HCT116 (cell line): ENCODE measurements at regions not wholly inside any gene's neighbourhood (a gene's known extent, or its start where the extent isn't known, plus 50 kb on each side); places are given as distances from the start of the nearest gene placed in this dataset.

Experiments used
- ATAC-seq: fragments of 200-7000 bp; cut with Tn5 transposase; 2 replicates; pipeline ENCODE4 v1.9.1; 2020; ENCODE audit warnings: mild to moderate bottlenecking, moderate library complexity
- BruUV-seq: library from RNA; stranded (reverse); fragments of 400-500 nt; replicated peaks from 2 replicates; lab custom pipeline; 2021; lab: Mats Ljungman, UMichigan
- CTCF ChIA-PET: fragments of 300-600 bp; sonication (Branson Sonifier 250); formaldehyde crosslinking; loops from one replicate; lab custom pipeline; 2021; ENCODE audit warnings: antibody characterized with exemption; lab: Charles Lee
- POLR2A ChIA-PET: fragments of 300-600, 350-600 bp; sonication (Branson Sonifier 250); formaldehyde crosslinking; loops from one replicate; lab custom pipeline; 2021; ENCODE audit warnings: antibody characterized with exemption; lab: Charles Lee
- RAD21 ChIA-PET, 2 experiments: fragments of 300-600 bp; sonication (Branson Sonifier 250); formaldehyde crosslinking; loops; one replicate each; lab custom pipeline; 2023; ENCODE audit warnings: low total read pairs in 2 of 2; ENCODE audit not compliant: uncharacterized antibody in 2 of 2, unreplicated experiment in 2 of 2, low non-redundant PET in 1 of 2; lab: Charles Lee
- DNase-seq: peaks from one replicate; pipeline ENCODE4 v3.0.0-alpha.2; 2010; ENCODE audit warnings: low read depth, low spot score
- H2AFZ ChIP-seq: fragments of 200-600 bp; shearing (Covaris generic), sonication (generic); 2 replicates; pipeline ENCODE4 v1.6.1; 2017; ENCODE audit warnings: low read depth, mixed run types, mixed read lengths, antibody characterized with exemption, low read length; ENCODE audit not compliant: poor library complexity, severe bottlenecking
- H3K27ac ChIP-seq: 2 replicates; pipeline ENCODE4 v1.5.1; 2012; ENCODE audit warnings: low read depth, low read length
- H3K27me3 ChIP-seq: fragments of 200-600 bp; sonication (generic); 2 replicates; pipeline ENCODE4 v1.6.1; 2016; ENCODE audit warnings: mixed run types, low read length, mixed read lengths; ENCODE audit not compliant: insufficient read depth
- H3K36me3 ChIP-seq, 2 experiments: fragments of 200-500 bp in 1 of 2; fragments of 200-600 bp in 1 of 2; sonication (Bioruptor generic) in 1 of 2; sonication (generic) in 1 of 2; 2 replicates each; pipeline versions ENCODE4 v1.5.1 to v1.6.1; 2014 to 2016; ENCODE audit warnings: low read length in 2 of 2, inconsistent platforms in 1 of 2, mixed read lengths in 1 of 2, mixed run types in 1 of 2; ENCODE audit not compliant: insufficient read depth in 2 of 2, control insufficient read depth in 1 of 2
- H3K4me1 ChIP-seq, 2 experiments: fragments of 200-600 bp in 1 of 2; sonication (generic) in 1 of 2; 2 replicates each; pipeline versions ENCODE4 v1.5.1 to v1.6.1; 2012 to 2017; ENCODE audit warnings: low read length in 2 of 2, inconsistent platforms in 1 of 2, mild to moderate bottlenecking in 1 of 2, mixed read lengths in 1 of 2, mixed run types in 1 of 2, moderate library complexity in 1 of 2; ENCODE audit not compliant: insufficient read depth in 2 of 2, control insufficient read depth in 1 of 2
- H3K4me2 ChIP-seq: fragments of 200-600 bp; sonication (generic); 2 replicates; pipeline ENCODE4 v1.6.1; 2017; ENCODE audit warnings: mixed run types, low read length, mixed read lengths
- H3K4me3 ChIP-seq, 2 experiments: fragments of 200-600 bp in 1 of 2; sonication (generic) in 1 of 2; replicated peaks in 1 of 2; 2 replicates each; pipeline ENCODE4 v1.5.1; 2011 to 2016; ENCODE audit warnings: low read length in 2 of 2, control low read depth in 1 of 2, low read depth in 1 of 2, mild to moderate bottlenecking in 1 of 2, mixed read lengths in 1 of 2, mixed run types in 1 of 2
- H3K79me2 ChIP-seq: fragments of 200-600 bp; sonication (generic); 2 replicates; pipeline ENCODE4 v1.6.1; 2017; ENCODE audit warnings: mild to moderate bottlenecking, mixed run types, low read length, moderate library complexity, mixed read lengths; ENCODE audit not compliant: insufficient read depth
- H3K9ac ChIP-seq: fragments of 200-600 bp; sonication (generic); 2 replicates; pipeline ENCODE4 v1.6.1; 2016; ENCODE audit warnings: low read length, mixed read lengths
- H3K9me2 ChIP-seq: fragments of 200-600 bp; sonication (generic), shearing (Covaris generic); 2 replicates; pipeline ENCODE4 v1.6.1; 2017; ENCODE audit warnings: mixed run types, mild to moderate bottlenecking, moderate library complexity; ENCODE audit not compliant: insufficient read depth
- H3K9me3 ChIP-seq, 2 experiments: fragments of 200-500 bp in 1 of 2; fragments of 200-600 bp in 1 of 2; sonication (Bioruptor generic) in 1 of 2; sonication (generic) in 1 of 2; 2 replicates each; pipeline ENCODE4 v1.6.1; 2014 to 2017; ENCODE audit warnings: low read length in 2 of 2, mixed read lengths in 2 of 2, inconsistent platforms in 1 of 2, low read depth in 1 of 2, mild to moderate bottlenecking in 1 of 2, mixed run types in 1 of 2, moderate library complexity in 1 of 2; ENCODE audit not compliant: control insufficient read depth in 1 of 2, insufficient read depth in 1 of 2
- H4K20me1 ChIP-seq: fragments of 200-600 bp; sonication (generic), shearing (Covaris generic); 2 replicates; pipeline ENCODE4 v1.6.1; 2017; ENCODE audit warnings: mixed run types, mild to moderate bottlenecking, moderate library complexity; ENCODE audit not compliant: insufficient read depth
- CBX3 ChIP-seq: IDR thresholded peaks from 2 replicates; pipeline ENCODE4 v1.6.1; 2012; ENCODE audit warnings: low read depth
- CEBPB ChIP-seq: IDR thresholded peaks from 2 replicates; pipeline ENCODE4 v1.6.1; 2012; ENCODE audit warnings: low read depth
- CTCF ChIP-seq, 3 experiments: fragments of 200-600 bp in 1 of 3; sonication (generic) in 1 of 3; IDR thresholded peaks in 2 of 3; conservative IDR thresholded peaks in 1 of 3; 2 replicates each; pipeline ENCODE4 v1.5.1; 2012 to 2017; ENCODE audit warnings: low read depth in 2 of 3, low read length in 2 of 3, antibody characterized with exemption in 1 of 3, borderline replicate concordance in 1 of 3, control low read depth in 1 of 3, mild to moderate bottlenecking in 1 of 3, mixed read lengths in 1 of 3, mixed run types in 1 of 3, moderate library complexity in 1 of 3; ENCODE audit not compliant: insufficient read depth in 1 of 3
- EGR1 ChIP-seq: IDR thresholded peaks from 2 replicates; pipeline ENCODE4 v1.6.1; 2012; ENCODE audit warnings: low read depth
- ELF1 ChIP-seq: IDR thresholded peaks from 2 replicates; pipeline ENCODE4 v1.6.1; 2012; ENCODE audit warnings: low read depth, borderline replicate concordance
- EZH2 ChIP-seq: fragments of 200-600 bp; sonication (generic); IDR thresholded peaks from 2 replicates; pipeline ENCODE4 v1.6.1; 2017; ENCODE audit warnings: antibody characterized with exemption, mixed run types
- EZH2phosphoT487 ChIP-seq: fragments of 200-600 bp; IDR thresholded peaks from 2 replicates; pipeline ENCODE4 v1.6.1; 2018; ENCODE audit warnings: antibody characterized with exemption, borderline replicate concordance
- JUND ChIP-seq: IDR thresholded peaks from 2 replicates; pipeline ENCODE4 v1.6.1; 2012
- POLR2AphosphoS5 ChIP-seq: IDR thresholded peaks from 2 replicates; pipeline ENCODE4 v1.6.1; 2011; ENCODE audit warnings: mild to moderate bottlenecking, low read depth, low read length, moderate library complexity
- RAD21 ChIP-seq: IDR thresholded peaks from 2 replicates; pipeline ENCODE4 v1.6.1; 2012; ENCODE audit warnings: low read depth, mild to moderate bottlenecking
- SIN3A ChIP-seq: IDR thresholded peaks from 2 replicates; pipeline ENCODE4 v1.6.1; 2012; ENCODE audit warnings: low read depth
- SP1 ChIP-seq: IDR thresholded peaks from 2 replicates; pipeline ENCODE4 v1.6.1; 2012; ENCODE audit warnings: low read depth
- SRF ChIP-seq: IDR thresholded peaks from 2 replicates; pipeline ENCODE4 v1.6.1; 2012; ENCODE audit warnings: low read depth
- TCF7L2 ChIP-seq: IDR thresholded peaks from 2 replicates; pipeline ENCODE4 v1.7.0; 2011; ENCODE audit warnings: borderline replicate concordance, inconsistent platforms; ENCODE audit not compliant: insufficient read depth, insufficient read length; ENCODE audit errors: extremely low read depth
- YY1 ChIP-seq: IDR thresholded peaks from 2 replicates; pipeline ENCODE4 v1.6.1; 2011; ENCODE audit warnings: low read length, low read depth, moderate library complexity, mild to moderate bottlenecking; ENCODE audit not compliant: insufficient replicate concordance; ENCODE audit errors: extremely low read depth
- ZBTB33 ChIP-seq: IDR thresholded peaks from 2 replicates; pipeline ENCODE4 v1.6.1; 2011; ENCODE audit warnings: mild to moderate bottlenecking, low read length, moderate library complexity; ENCODE audit not compliant: insufficient replicate concordance; ENCODE audit errors: extremely low read depth
- ZFX ChIP-seq: fragments of 450-650 bp; IDR thresholded peaks from 2 replicates; pipeline ENCODE4 v1.6.1; 2017
- intact Hi-C: fragments of 100-400 bp; cut with micrococcal nuclease; formaldehyde crosslinking; loops from 2 replicates; pipeline ENCODE4 v1.10.0; 2022

- TF ChIP-seq YY1 (no peak), SRF (no peak), EZH2 (no peak), EZH2phosphoT487 (no peak), CEBPB (no peak), EGR1 (no peak), SP1 (no peak), ELF1 (no peak), ZBTB33 (no peak), POLR2AphosphoS5 (no peak), TCF7L2 (no peak), JUND (no peak), CTCF (IDR thresholded peaks at IDR 0.05 in 2 of 3, conservative IDR thresholded peaks at IDR 0.05 in 1 of 3; ENCODE audit: borderline replicate concordance in 1 of 3, insufficient read depth in 1 of 3, low read depth in 2 of 3, low read length in 2 of 3) (no peak), SIN3A (no peak), ZFX (no peak), CBX3 (no peak), RAD21 (no peak)
- Histone ChIP-seq H2AFZ (no peak overlapping the region), H3K9ac (no peak overlapping the region), H3K36me3 (no peaks in the 10 kb centered on the region), H3K27ac (no peak overlapping the region), H3K4me3 (no peak overlapping the region), H3K9me2 (no peaks in the 10 kb centered on the region), H3K27me3 (peaks cover 34% of the 10 kb centered on the region), H3K9me3 (no peaks in the 10 kb centered on the region), H3K4me2 (no peak overlapping the region), H3K4me1 (no peaks in the 10 kb centered on the region), H3K79me2 (no peaks in the 10 kb centered on the region), H4K20me1 (no peaks in the 10 kb centered on the region)
- no peak for DNase-seq
- ATAC-seq, result no peak
- ChIA-PET RAD21 (no interaction called here), CTCF (no interaction called here), POLR2A (no interaction called here)
- no TSS peak for BruUV-seq
- intact Hi-C loops, result no loop called here
These were observed 157.4 kb upstream of the PFKP start for GRCh38 chr10:2909921-2910320.
